OCI-LY1 (cell line): ENCODE measurements at regions not wholly inside any gene's neighbourhood (a gene's known extent, or its start where the extent isn't known, plus 50 kb on each side); places are given as distances from the start of the nearest gene placed in this dataset.

Experiments used
- CTCF ChIP-seq: fragments of 200-600 bp; sonication (generic), shearing (Covaris generic); IDR thresholded peaks from 2 replicates; pipeline ENCODE4 v1.5.1; 2017; ENCODE audit warnings: mild to moderate bottlenecking, antibody characterized with exemption, low read length, moderate library complexity, mixed read lengths
- EZH2 ChIP-seq: fragments of 200-600 bp; sonication (generic), shearing (Covaris generic); IDR thresholded peaks from 2 replicates; pipeline ENCODE4 v1.8.0; 2017; ENCODE audit warnings: borderline replicate concordance, mixed run types, mild to moderate bottlenecking, antibody characterized with exemption, low read length, moderate library complexity, mixed read lengths

- no peak for TF ChIP-seq CTCF
- no peak for TF ChIP-seq EZH2
These were observed 424.0 kb upstream of the NECTIN3 start for GRCh38 chr3:110647586-110647985.
